NCI-H446 (cell line): ENCODE measurements at regions not wholly inside any gene's neighbourhood (a gene's known extent, or its start where the extent isn't known, plus 50 kb on each side); places are given as distances from the start of the nearest gene placed in this dataset.
A peak's percentile ranks its signal among the peaks of the same experiment; 100 is the strongest.

Source experiments
- DNase-seq, 2 experiments: peaks; one replicate each; lab custom pipeline; 2025; lab: John Stamatoyannopoulos, UW

GRCh38 chr17:54007855-54008254 is 185.1 kb downstream of the KIF2B start:
- DNase-seq: no peak

GRCh38 chr17:54009502-54009901 is 186.8 kb downstream of the KIF2B start:
- no peak for DNase-seq

- peak in 1 of 2 experiments; percentile 28 for DNase-seq
Observed at GRCh38 chr17:54013072-54013471, 190.3 kb downstream of the KIF2B start.

GRCh38 chr17:54015734-54016133 is 193.0 kb downstream of the KIF2B start:
- DNase-seq: no peak

GRCh38 chr17:54021418-54021817 is 198.7 kb downstream of the KIF2B start:
- DNase-seq: no peak

GRCh38 chr17:54028986-54029580 is 206.4 kb downstream of the KIF2B start:
- DNase-seq: no peak

- no peak for DNase-seq
Observed at GRCh38 chr17:54029986-54030385, 207.3 kb downstream of the KIF2B start.

GRCh38 chr17:54046570-54046969 is 223.8 kb downstream of the KIF2B start:
- no peak for DNase-seq

GRCh38 chr17:54063639-54064038 is 240.9 kb downstream of the KIF2B start:
- DNase-seq: no peak

- DNase-seq: no peak
Observed at GRCh38 chr17:54085020-54085419, 262.3 kb downstream of the KIF2B start.

GRCh38 chr17:54085934-54086333 is 263.2 kb downstream of the KIF2B start:
- DNase-seq: no peak

GRCh38 chr17:54096216-54096615 is 273.5 kb downstream of the KIF2B start:
- no peak for DNase-seq

GRCh38 chr17:54099221-54099620 is 276.5 kb downstream of the KIF2B start:
- no peak for DNase-seq

GRCh38 chr17:54102246-54102645 is 279.5 kb downstream of the KIF2B start:
- no peak for DNase-seq

- no peak for DNase-seq
Observed at GRCh38 chr17:54111576-54111975, 288.8 kb downstream of the KIF2B start.

GRCh38 chr17:54117452-54117851 is 294.7 kb downstream of the KIF2B start:
- DNase-seq: no peak

GRCh38 chr17:54124456-54124855 is 301.7 kb downstream of the KIF2B start:
- DNase-seq: no peak

- no peak for DNase-seq
Observed at GRCh38 chr17:54153423-54153822, 330.7 kb downstream of the KIF2B start.

GRCh38 chr17:54157542-54157941 is 334.8 kb downstream of the KIF2B start:
- DNase-seq: no peak

- peak in 1 of 2 experiments; percentile 30 for DNase-seq
Observed at GRCh38 chr17:54172096-54172984, 349.6 kb downstream of the KIF2B start.

GRCh38 chr17:54172985-54173316 is 350.2 kb downstream of the KIF2B start:
- no peak for DNase-seq

- no peak for DNase-seq
Observed at GRCh38 chr17:54177606-54178308, 355.0 kb downstream of the KIF2B start.

GRCh38 chr17:54180950-54181349 is 358.2 kb downstream of the KIF2B start:
- peak; percentile 81 to 86 for DNase-seq
